Neuronal stem cell (in vitro differentiated cells): ENCODE measurements at regions not wholly inside any gene's neighbourhood (a gene's known extent, or its start where the extent isn't known, plus 50 kb on each side); places are given as distances from the start of the nearest gene placed in this dataset.

Experiments used
- DNase-seq: peaks from one replicate; pipeline ENCODE4 v3.0.0-alpha.2; 2013; ENCODE audit warnings: low spot score
- H2AFZ ChIP-seq: one replicate; pipeline ENCODE4 v1.6.1; 2013; ENCODE audit warnings: mild to moderate bottlenecking, low read length, inconsistent platforms
- H2AK5ac ChIP-seq: 2 replicates; pipeline ENCODE4 v1.6.1; 2013; ENCODE audit warnings: low read depth, mild to moderate bottlenecking, inconsistent platforms, low read length, moderate library complexity, mixed read lengths
- H2BK120ac ChIP-seq: 2 replicates; pipeline ENCODE4 v1.6.1; 2013; ENCODE audit warnings: low read depth, mild to moderate bottlenecking, inconsistent platforms, low read length, moderate library complexity, mixed read lengths
- H2BK12ac ChIP-seq: one replicate; pipeline ENCODE4 v1.6.1; 2013; ENCODE audit warnings: low read length, inconsistent platforms
- H2BK15ac ChIP-seq: 2 replicates; pipeline ENCODE4 v1.6.1; 2013; ENCODE audit warnings: mild to moderate bottlenecking, low read length, inconsistent platforms, mixed read lengths
- H2BK5ac ChIP-seq: one replicate; pipeline ENCODE4 v1.6.1; 2013; ENCODE audit warnings: inconsistent platforms, mild to moderate bottlenecking, low read length, moderate library complexity
- H3K14ac ChIP-seq: one replicate; pipeline ENCODE4 v1.6.1; 2013; ENCODE audit warnings: low read length, inconsistent platforms
- H3K18ac ChIP-seq: 2 replicates; pipeline ENCODE4 v1.6.1; 2013; ENCODE audit warnings: low read length, inconsistent platforms
- H3K23ac ChIP-seq: 2 replicates; pipeline ENCODE4 v1.6.1; 2013; ENCODE audit warnings: low read depth, mild to moderate bottlenecking, mixed read lengths, low read length, inconsistent platforms; ENCODE audit not compliant: poor library complexity
- H3K27ac ChIP-seq: replicated peaks from 3 replicates; pipeline ENCODE4 v1.5.1; 2013; ENCODE audit warnings: low read length, inconsistent platforms
- H3K27me3 ChIP-seq, 3 experiments: 2 replicates each; pipeline ENCODE4 v1.6.1; 2013; ENCODE audit warnings: low read length in 3 of 3, mild to moderate bottlenecking in 2 of 3, inconsistent platforms in 1 of 3, low read depth in 1 of 3, mixed read lengths in 1 of 3, moderate library complexity in 1 of 3; ENCODE audit not compliant: control insufficient read depth in 3 of 3, insufficient read depth in 3 of 3
- H3K36me3 ChIP-seq, 2 donors: replicated peaks in 1 of 2; 2 replicates each; pipeline ENCODE4 v1.6.1; 2013; ENCODE audit warnings: low read length in 2 of 2; ENCODE audit not compliant: control insufficient read depth in 2 of 2, insufficient read depth in 2 of 2
- H3K4ac ChIP-seq: 2 replicates; pipeline ENCODE4 v1.6.1; 2013; ENCODE audit warnings: inconsistent platforms, mild to moderate bottlenecking, low read length, moderate library complexity
- H3K4me1 ChIP-seq, 2 donors: 1 replicate in 1 of 2; 2 replicates in 1 of 2; pipeline ENCODE4 v1.6.1; 2013; ENCODE audit warnings: low read length in 2 of 2, low read depth in 1 of 2; ENCODE audit not compliant: control insufficient read depth in 2 of 2, insufficient read depth in 1 of 2
- H3K4me2 ChIP-seq: one replicate; pipeline ENCODE4 v1.6.1; 2013; ENCODE audit warnings: mild to moderate bottlenecking, low read length, inconsistent platforms; ENCODE audit not compliant: insufficient read depth, poor library complexity, severe bottlenecking
- H3K4me3 ChIP-seq, 2 donors: 2 replicates each; pipeline ENCODE4 v1.5.1; 2013; ENCODE audit warnings: low read length in 2 of 2, mild to moderate bottlenecking in 2 of 2, inconsistent platforms in 1 of 2, moderate library complexity in 1 of 2
- H3K79me1 ChIP-seq: one replicate; pipeline ENCODE4 v1.6.1; 2013; ENCODE audit warnings: low read depth, mild to moderate bottlenecking, inconsistent platforms, low read length, moderate library complexity
- H3K9ac ChIP-seq: one replicate; pipeline ENCODE4 v1.6.1; 2013; ENCODE audit warnings: mild to moderate bottlenecking, low read depth, low read length, inconsistent platforms; ENCODE audit not compliant: poor library complexity
- H3K9me3 ChIP-seq, 2 donors: replicated peaks in 1 of 2; 2 replicates each; pipeline versions ENCODE3 to v1.6.1; 2013; ENCODE audit warnings: low read length in 2 of 2, mild to moderate bottlenecking in 2 of 2, inconsistent platforms in 1 of 2, low read depth in 1 of 2, mixed read lengths in 1 of 2, moderate library complexity in 1 of 2; ENCODE audit not compliant: control insufficient read depth in 2 of 2, insufficient read depth in 1 of 2
- H4K8ac ChIP-seq: one replicate; pipeline ENCODE4 v1.6.1; 2013; ENCODE audit warnings: low read depth, mild to moderate bottlenecking, inconsistent platforms, low read length, moderate library complexity
- H4K91ac ChIP-seq: one replicate; pipeline ENCODE4 v1.6.1; 2013; ENCODE audit warnings: low read length, low read depth, mild to moderate bottlenecking, inconsistent platforms; ENCODE audit not compliant: poor library complexity
- WGBS, 2 donors: extraction: QIAGEN DNeasy Blood & Tissue Kit; methylation state at CpG; one replicate each; pipeline ENCODE4 v1.1.7; 2013; ENCODE audit warnings: missing lambda C conversion rate in 2 of 2, mixed read lengths in 1 of 2; ENCODE audit not compliant: insufficient read length in 2 of 2, insufficient replicate concordance in 1 of 2; ENCODE audit errors: extremely low coverage in 2 of 2; 5-methylcytosine and 5-hydroxymethylcytosine counted together

DNA sequence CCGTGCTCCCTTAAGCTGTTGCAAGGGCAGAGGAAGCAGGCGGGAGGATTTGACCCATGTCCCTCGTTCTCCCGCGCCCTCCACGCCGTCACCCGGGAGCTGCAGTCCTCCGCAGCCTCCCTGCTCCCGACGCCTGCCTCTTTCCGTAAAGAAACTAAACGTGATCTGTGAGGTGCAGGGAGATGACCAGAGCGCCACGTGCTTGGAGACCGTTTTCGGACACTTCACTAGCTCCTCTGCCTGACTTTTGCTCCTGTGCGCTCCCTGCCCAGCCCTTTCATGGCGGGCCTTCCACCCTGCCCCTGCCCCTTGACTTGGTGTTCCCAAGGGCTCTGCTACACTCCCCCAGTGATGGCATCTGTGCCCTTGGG, 171.2 kb downstream of the LSM5 start:
- Histone ChIP-seq H3K4me3 (no peak overlapping the region), H3K9ac (no peak overlapping the region), H3K27me3 (peaks cover 0 to 3% (median 0%) of the 10 kb centered on the region in 3 experiments)

DNA sequence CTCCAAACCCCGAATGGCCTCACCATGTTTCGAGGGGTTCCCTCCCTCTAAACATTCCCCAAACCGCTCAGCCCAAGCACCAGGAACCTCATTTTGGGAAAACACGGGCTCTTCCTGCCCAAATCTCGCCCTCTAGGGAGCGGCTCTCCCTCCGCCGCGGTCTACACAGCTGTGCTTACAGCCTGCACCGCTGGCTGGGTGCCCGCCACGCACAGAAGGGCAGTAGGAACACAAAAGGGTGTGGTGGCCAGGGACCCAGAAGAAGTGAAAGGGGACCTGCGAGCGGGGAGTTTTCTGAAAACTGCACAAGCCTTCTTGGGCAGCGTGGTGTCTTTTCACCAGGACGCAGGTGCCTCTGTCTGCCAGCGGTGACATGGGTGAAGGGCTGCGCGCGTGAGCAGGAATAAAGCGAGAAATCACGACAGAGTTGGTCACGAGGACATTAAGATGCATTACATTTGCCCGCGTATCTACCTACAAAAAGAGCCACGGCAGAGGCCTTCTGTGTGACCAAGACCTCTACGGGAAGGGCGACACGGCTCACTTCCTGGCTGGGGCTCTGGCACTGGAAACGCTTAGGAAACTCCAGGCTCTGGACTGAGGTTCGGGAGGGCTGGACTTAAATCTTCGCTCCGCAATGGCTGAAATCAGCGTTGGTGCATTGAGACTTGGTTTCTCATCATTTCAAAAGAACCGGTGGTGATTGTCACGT, 171.7 kb downstream of the LSM5 start:
- H3K79me1 ChIP-seq, result no peaks in the 10 kb centered on the region
- no peak for DNase-seq
- H2AFZ ChIP-seq, result no peak overlapping the region
- H3K36me3 ChIP-seq, result no peaks in the 10 kb centered on the region
- H3K4me3 ChIP-seq, result no peak overlapping the region
- peaks cover 0 to 3% (median 0%) of the 10 kb centered on the region in 3 experiments for H3K27me3 ChIP-seq
- H4K8ac ChIP-seq, result no peak overlapping the region
- H3K23ac ChIP-seq, result no peak overlapping the region
- H2BK5ac ChIP-seq, result no peak overlapping the region
- no peak overlapping the region for H3K14ac ChIP-seq
- H2AK5ac ChIP-seq, result no peak overlapping the region
- H3K9ac ChIP-seq, result no peak overlapping the region
- no peak overlapping the region for H3K4me2 ChIP-seq
- no peak overlapping the region for H3K27ac ChIP-seq
- no peak overlapping the region for H3K4ac ChIP-seq
- H3K9me3 ChIP-seq, result no peaks in the 10 kb centered on the region
- no peak overlapping the region for H2BK12ac ChIP-seq
- no peaks in the 10 kb centered on the region for H3K4me1 ChIP-seq
- H3K18ac ChIP-seq, result peak overlapping the region; percentile 65
- no peak overlapping the region for H4K91ac ChIP-seq
- H2BK120ac ChIP-seq, result no peak overlapping the region
- H2BK15ac ChIP-seq, result no peak overlapping the region
- no CpG with 5 or more reads among the region's 36 CpGs for WGBS, 2 donors

More for the DNA sequence above, 171.2 kb downstream of the LSM5 start:
- Histone ChIP-seq H3K36me3 (no peaks in the 10 kb centered on the region), H3K4me2 (no peak overlapping the region), H3K4me1 (no peaks in the 10 kb centered on the region), H3K23ac (no peak overlapping the region), H3K18ac (peak overlapping the region; percentile 40), H4K8ac (no peak overlapping the region), H2BK5ac (no peak overlapping the region), H3K27ac (no peak overlapping the region), H2BK120ac (no peak overlapping the region), H3K79me1 (no peaks in the 10 kb centered on the region), H3K9me3 (no peaks in the 10 kb centered on the region), H2BK12ac (no peak overlapping the region), H4K91ac (no peak overlapping the region), H2BK15ac (no peak overlapping the region), H3K4ac (no peak overlapping the region), H2AFZ (no peak overlapping the region), H2AK5ac (no peak overlapping the region), H3K14ac (no peak overlapping the region)
- no peak for DNase-seq
- no CpG with 5 or more reads among the region's 19 CpGs for WGBS, 2 donors

DNA sequence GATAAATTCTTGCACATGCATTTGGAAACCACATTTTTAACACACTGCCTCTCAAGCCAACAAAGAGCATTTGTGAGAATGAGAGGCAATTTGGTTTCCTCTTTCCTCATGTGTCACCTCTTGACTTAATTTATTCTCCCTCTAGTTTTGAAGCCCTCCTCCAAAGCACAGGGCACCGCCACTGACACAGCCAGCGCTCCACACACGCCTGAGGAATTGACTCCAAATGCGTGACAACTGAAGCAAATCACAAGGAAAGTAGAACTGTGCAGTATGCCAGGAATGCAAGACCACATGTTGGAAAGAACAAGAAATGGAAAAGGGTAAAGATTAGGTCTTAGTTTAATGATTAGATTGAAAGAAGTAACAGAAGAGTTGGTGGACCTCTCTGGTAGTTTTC, 173.3 kb downstream of the LSM5 start:
- Histone ChIP-seq H3K23ac (no peak overlapping the region), H3K4me1 (no peaks in the 10 kb centered on the region), H3K9me3 (no peaks in the 10 kb centered on the region), H2BK12ac (no peak overlapping the region), H3K14ac (no peak overlapping the region), H3K79me1 (no peaks in the 10 kb centered on the region), H3K4me3 (no peak overlapping the region), H3K27ac (no peak overlapping the region), H2AFZ (no peak overlapping the region), H4K91ac (no peak overlapping the region), H2AK5ac (no peak overlapping the region), H2BK120ac (no peak overlapping the region), H3K18ac (no peak overlapping the region), H3K9ac (no peak overlapping the region), H4K8ac (no peak overlapping the region), H2BK15ac (no peak overlapping the region), H2BK5ac (no peak overlapping the region), H3K36me3 (no peaks in the 10 kb centered on the region), H3K4ac (no peak overlapping the region), H3K4me2 (no peak overlapping the region), H3K27me3 (peaks cover 0 to 3% (median 0%) of the 10 kb centered on the region in 3 experiments)
- no peak for DNase-seq
- WGBS, 2 donors, result no CpG with 5 or more reads among the region's 4 CpGs

DNA sequence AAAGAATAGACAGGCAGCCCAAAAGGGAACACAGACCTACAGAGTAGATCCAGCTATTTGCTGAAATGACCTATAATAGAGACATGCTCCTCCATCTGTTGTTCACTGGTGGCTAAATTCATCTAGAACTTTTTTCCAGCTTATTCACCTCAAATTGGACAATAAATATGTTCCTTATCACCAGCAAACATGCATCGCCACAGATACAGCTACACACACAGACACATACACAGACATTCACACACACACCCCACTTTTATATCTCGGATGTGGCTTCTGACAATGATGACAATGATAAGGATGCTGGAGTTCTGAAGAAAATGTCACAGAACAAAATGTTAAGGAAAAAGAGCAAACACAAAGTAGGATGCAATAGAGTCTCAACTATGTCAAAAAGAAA, 175.4 kb downstream of the LSM5 start:
- Histone ChIP-seq H3K36me3 (no peaks in the 10 kb centered on the region), H3K9me3 (no peaks in the 10 kb centered on the region), H3K4ac (no peak overlapping the region), H3K27me3 (peaks cover 0 to 3% (median 0%) of the 10 kb centered on the region in 3 experiments), H2AK5ac (no peak overlapping the region), H4K91ac (no peak overlapping the region), H4K8ac (no peak overlapping the region), H2AFZ (no peak overlapping the region), H2BK12ac (no peak overlapping the region), H3K14ac (no peak overlapping the region), H3K4me3 (no peak overlapping the region), H3K4me2 (no peak overlapping the region), H2BK15ac (no peak overlapping the region), H3K9ac (no peak overlapping the region), H3K18ac (no peak overlapping the region), H3K79me1 (no peaks in the 10 kb centered on the region), H3K27ac (no peak overlapping the region), H2BK5ac (no peak overlapping the region), H2BK120ac (no peak overlapping the region), H3K4me1 (no peaks in the 10 kb centered on the region), H3K23ac (no peak overlapping the region)
- no CpG with 5 or more reads among the region's 2 CpGs for WGBS, 2 donors
- no peak for DNase-seq
